ENCODE measurements at regions not wholly inside any gene's neighbourhood (a gene's known extent, or its start where the extent isn't known, plus 50 kb on each side); places are given as distances from the start of the nearest gene placed in this dataset.
"Not testable (repeated sequence)": the region's sequence is repeated elsewhere in the genome, so short reads cannot be mapped to it uniquely, and the experiment has no call there.

DNA sequence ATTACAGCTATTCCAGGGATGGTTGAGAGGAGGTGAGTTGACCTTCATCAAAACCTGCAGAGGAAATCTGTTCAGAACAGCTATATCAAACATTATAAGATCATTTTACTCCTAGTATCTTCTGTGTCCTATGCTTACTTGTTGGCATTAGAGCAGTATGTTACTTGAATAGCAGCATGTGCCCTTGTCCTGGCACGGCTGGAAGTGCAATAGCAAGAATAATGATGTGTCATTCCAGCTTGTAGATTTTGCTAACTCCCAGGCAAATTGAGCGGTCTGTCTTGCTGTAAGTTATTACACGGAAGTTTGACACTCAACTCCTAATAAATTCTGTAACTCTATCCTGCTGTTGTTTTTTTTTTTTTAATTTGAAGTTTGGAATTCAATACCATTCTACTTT lies 385.5 kb downstream of the TENT5A start:
- no TSS peak for BruUV-seq (replicated peaks)
- H3K27ac Mint-ChIP-seq (ENCODE audit: unreplicated experiment): no peak overlapping the region
- H3K4me3 Mint-ChIP-seq (ENCODE audit: low read depth, unreplicated experiment): no peak overlapping the region

DNA sequence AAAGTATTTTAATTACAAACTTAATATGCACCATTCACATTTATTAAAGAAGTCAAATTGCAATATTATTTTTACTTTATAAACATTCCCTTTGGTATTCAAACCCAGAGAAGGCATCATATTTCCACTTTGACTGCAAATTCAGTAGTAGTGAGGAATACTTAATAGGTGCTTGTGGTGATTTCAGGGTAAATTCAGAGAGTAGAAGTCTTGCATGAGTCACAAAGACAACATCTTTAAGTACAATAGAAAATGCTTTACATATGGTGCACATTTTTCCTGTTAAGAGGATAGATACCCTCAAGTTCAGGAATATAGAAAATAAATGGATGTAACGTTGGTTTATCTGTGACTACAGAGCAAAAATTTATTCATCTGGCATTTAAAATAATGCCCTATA lies 390.2 kb downstream of the TENT5A start:
- H3K27ac Mint-ChIP-seq (ENCODE audit: unreplicated experiment): no peak overlapping the region
- H3K36me3 Mint-ChIP-seq (ENCODE audit: insufficient read depth, unreplicated experiment): no peaks in the 10 kb centered on the region
- DNase-seq: no peak
- CTCF ChIA-PET: no interaction called here
- intact Hi-C loops (cut with micrococcal nuclease; ENCODE audit: unreplicated experiment): no loop called here
- no peaks in the 10 kb centered on the region for H3K27me3 Mint-ChIP-seq (ENCODE audit: unreplicated experiment)
- TF ChIP-seq, protein P1, sequence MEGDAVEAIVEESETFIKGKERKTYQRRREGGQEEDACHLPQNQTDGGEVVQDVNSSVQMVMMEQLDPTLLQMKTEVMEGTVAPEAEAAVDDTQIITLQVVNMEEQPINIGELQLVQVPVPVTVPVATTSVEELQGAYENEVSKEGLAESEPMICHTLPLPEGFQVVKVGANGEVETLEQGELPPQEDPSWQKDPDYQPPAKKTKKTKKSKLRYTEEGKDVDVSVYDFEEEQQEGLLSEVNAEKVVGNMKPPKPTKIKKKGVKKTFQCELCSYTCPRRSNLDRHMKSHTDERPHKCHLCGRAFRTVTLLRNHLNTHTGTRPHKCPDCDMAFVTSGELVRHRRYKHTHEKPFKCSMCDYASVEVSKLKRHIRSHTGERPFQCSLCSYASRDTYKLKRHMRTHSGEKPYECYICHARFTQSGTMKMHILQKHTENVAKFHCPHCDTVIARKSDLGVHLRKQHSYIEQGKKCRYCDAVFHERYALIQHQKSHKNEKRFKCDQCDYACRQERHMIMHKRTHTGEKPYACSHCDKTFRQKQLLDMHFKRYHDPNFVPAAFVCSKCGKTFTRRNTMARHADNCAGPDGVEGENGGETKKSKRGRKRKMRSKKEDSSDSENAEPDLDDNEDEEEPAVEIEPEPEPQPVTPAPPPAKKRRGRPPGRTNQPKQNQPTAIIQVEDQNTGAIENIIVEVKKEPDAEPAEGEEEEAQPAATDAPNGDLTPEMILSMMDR (IDR thresholded peaks at IDR 0.05; ENCODE audit: unreplicated experiment): no peak
- no peaks in the 10 kb centered on the region for H3K9me3 Mint-ChIP-seq (ENCODE audit: low read depth, unreplicated experiment)
- BruUV-seq (replicated peaks): no TSS peak
- H3K4me1 Mint-ChIP-seq (ENCODE audit: low read depth, unreplicated experiment): no peaks in the 10 kb centered on the region
- no peak overlapping the region for H3K4me3 Mint-ChIP-seq (ENCODE audit: low read depth, unreplicated experiment)

More for the DNA sequence above, 385.5 kb downstream of the TENT5A start:
- intact Hi-C loops (cut with micrococcal nuclease; ENCODE audit: unreplicated experiment): no loop called here
- CTCF ChIA-PET: interaction anchor here (0.7 kb wide), 1 partner anchor 582 kb away, joined by 3 read pairs; no protein-coding TSS in a partner anchor
- Mint-ChIP-seq H3K4me1 (ENCODE audit: low read depth, unreplicated experiment) (no peaks in the 10 kb centered on the region), H3K36me3 (ENCODE audit: insufficient read depth, unreplicated experiment) (no peaks in the 10 kb centered on the region), H3K9me3 (ENCODE audit: low read depth, unreplicated experiment) (no peaks in the 10 kb centered on the region), H3K27me3 (ENCODE audit: unreplicated experiment) (no peaks in the 10 kb centered on the region)
- TF ChIP-seq, protein P1 (IDR thresholded peaks at IDR 0.05; ENCODE audit: unreplicated experiment): no peak
- DNase-seq: no peak

DNA sequence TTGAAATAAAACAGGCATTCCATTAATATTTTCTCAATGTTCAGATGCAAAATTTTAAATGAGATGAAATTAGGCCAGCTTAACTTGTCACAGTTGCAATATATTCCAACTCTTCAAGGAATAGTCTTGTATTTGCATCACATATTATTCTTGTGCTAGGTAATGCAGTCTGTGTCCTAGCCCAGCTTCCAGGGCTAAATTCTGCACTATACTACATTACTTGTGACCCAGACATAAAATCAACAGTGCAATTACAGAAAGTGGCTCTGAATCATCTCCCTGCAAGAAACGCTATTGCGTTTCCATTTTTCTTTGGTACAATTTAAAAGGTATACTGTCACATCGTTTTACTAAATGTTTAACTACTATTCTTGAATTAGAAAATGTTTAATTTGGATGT lies 399.2 kb downstream of the TENT5A start:
- Mint-ChIP-seq H3K27ac (ENCODE audit: unreplicated experiment) (no peak overlapping the region), H3K27me3 (ENCODE audit: unreplicated experiment) (peaks cover 25% of the 10 kb centered on the region), H3K36me3 (ENCODE audit: insufficient read depth, unreplicated experiment) (no peaks in the 10 kb centered on the region), H3K4me3 (ENCODE audit: low read depth, unreplicated experiment) (no peak overlapping the region), H3K4me1 (ENCODE audit: low read depth, unreplicated experiment) (no peaks in the 10 kb centered on the region), H3K9me3 (ENCODE audit: low read depth, unreplicated experiment) (no peaks in the 10 kb centered on the region)
- intact Hi-C loops (cut with micrococcal nuclease; ENCODE audit: unreplicated experiment): no loop called here
- DNase-seq: no peak
- no TSS peak for BruUV-seq (replicated peaks)
- CTCF ChIA-PET: no interaction called here
- TF ChIP-seq, protein P1 (IDR thresholded peaks at IDR 0.05; ENCODE audit: unreplicated experiment): no peak

DNA sequence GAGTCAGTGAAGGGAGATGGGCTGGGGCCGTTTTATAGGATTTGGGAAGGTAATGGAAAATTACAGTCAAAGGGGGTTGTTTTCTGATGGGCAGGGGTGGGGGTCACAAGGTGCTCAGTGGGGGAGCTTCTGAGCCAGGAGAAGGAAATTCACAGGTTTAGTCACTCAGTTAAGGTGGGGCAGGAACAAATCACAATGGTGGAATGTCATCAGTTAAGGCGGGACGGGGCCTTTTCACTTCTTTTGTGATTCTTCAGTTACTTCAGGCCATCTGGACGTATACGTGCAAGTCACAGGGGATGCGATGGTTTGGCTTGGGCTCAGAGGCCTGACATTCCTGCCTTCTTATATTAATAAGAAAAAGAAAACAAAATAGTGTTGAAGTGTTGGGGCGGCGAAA lies 408.5 kb downstream of the TENT5A start:
- CTCF ChIA-PET; H3K9me3 Mint-ChIP-seq (ENCODE audit: low read depth, unreplicated experiment); H3K4me1 Mint-ChIP-seq (ENCODE audit: low read depth, unreplicated experiment); intact Hi-C loops (cut with micrococcal nuclease; ENCODE audit: unreplicated experiment); H3K36me3 Mint-ChIP-seq (ENCODE audit: insufficient read depth, unreplicated experiment); H3K4me3 Mint-ChIP-seq (ENCODE audit: low read depth, unreplicated experiment); DNase-seq; H3K27ac Mint-ChIP-seq (ENCODE audit: unreplicated experiment); BruUV-seq (replicated peaks): not testable (repeated sequence)
- H3K27me3 Mint-ChIP-seq (ENCODE audit: unreplicated experiment): peaks cover 11% of the 10 kb centered on the region

DNA sequence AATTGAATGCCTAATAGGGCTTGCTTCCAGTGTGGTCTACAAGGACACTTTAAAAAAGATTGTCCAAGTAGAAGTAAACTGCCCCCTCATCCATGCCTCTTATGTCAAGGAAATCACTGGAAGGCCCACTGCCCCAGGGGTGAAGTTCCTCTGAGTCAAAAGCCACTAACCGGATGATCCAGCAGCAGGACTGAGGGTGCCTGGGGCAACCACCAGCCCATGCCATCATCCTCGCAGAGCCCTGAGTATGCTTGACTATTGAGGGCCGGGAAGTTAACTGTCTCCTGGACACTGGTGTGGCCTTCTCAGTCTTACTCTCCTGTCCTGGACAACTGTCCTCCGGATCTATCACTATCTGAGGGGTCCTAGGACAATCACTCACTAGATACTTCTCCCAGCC lies 411.5 kb downstream of the TENT5A start:
- no peak overlapping the region for H3K4me3 Mint-ChIP-seq (ENCODE audit: low read depth, unreplicated experiment)
- intact Hi-C loops (cut with micrococcal nuclease; ENCODE audit: unreplicated experiment): no loop called here
- H3K4me1 Mint-ChIP-seq (ENCODE audit: low read depth, unreplicated experiment): no peaks in the 10 kb centered on the region
- peaks cover 9% of the 10 kb centered on the region for H3K9me3 Mint-ChIP-seq (ENCODE audit: low read depth, unreplicated experiment)
- TF ChIP-seq, protein P1 (IDR thresholded peaks at IDR 0.05; ENCODE audit: unreplicated experiment): no peak
- H3K27me3 Mint-ChIP-seq (ENCODE audit: unreplicated experiment): no peaks in the 10 kb centered on the region
- no peak overlapping the region for H3K27ac Mint-ChIP-seq (ENCODE audit: unreplicated experiment)
- DNase-seq: no peak
- no peaks in the 10 kb centered on the region for H3K36me3 Mint-ChIP-seq (ENCODE audit: insufficient read depth, unreplicated experiment)
- BruUV-seq (replicated peaks): no TSS peak
- CTCF ChIA-PET: no interaction called here

Data from Calu3 (cell line).